ENCODE measurements at regions not wholly inside any gene's neighbourhood (a gene's known extent, or its start where the extent isn't known, plus 50 kb on each side); places are given as distances from the start of the nearest gene placed in this dataset.

DNA sequence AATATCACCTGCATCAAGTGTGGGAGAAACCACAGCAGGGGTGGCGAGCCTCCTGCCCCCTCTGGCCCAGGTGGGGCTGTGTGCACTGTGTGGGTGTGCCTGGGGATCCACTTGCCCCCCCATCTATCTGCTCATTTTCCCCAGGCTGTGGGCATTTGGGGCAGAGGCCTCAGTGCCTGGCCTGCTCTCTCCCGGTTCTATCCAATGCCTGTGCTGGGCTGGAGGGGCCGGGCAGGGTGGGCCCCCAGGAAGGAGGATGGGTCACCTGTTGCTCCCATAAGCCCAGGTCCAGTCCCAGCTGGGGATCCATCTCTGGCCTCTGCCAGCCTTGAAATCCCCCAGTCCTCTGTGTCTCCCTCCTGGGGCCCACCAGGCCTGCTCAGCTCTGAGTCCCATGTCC lies 105.6 kb downstream of the TMEM121 start:
- TF ChIP-seq ZNF274 (IDR thresholded peaks at IDR 0.05; ENCODE audit: low read depth, low read length) (no peak), SUZ12 (IDR thresholded peaks at IDR 0.05; ENCODE audit: extremely low read depth, insufficient read depth, insufficient read length) (no peak)

Data from NT2/D1 (cell line).